ENCODE measurements at regions not wholly inside any gene's neighbourhood (a gene's known extent, or its start where the extent isn't known, plus 50 kb on each side); places are given as distances from the start of the nearest gene placed in this dataset.
"Not testable (repeated sequence)": the region's sequence is repeated elsewhere in the genome, so short reads cannot be mapped to it uniquely, and the experiment has no call there.

DNA sequence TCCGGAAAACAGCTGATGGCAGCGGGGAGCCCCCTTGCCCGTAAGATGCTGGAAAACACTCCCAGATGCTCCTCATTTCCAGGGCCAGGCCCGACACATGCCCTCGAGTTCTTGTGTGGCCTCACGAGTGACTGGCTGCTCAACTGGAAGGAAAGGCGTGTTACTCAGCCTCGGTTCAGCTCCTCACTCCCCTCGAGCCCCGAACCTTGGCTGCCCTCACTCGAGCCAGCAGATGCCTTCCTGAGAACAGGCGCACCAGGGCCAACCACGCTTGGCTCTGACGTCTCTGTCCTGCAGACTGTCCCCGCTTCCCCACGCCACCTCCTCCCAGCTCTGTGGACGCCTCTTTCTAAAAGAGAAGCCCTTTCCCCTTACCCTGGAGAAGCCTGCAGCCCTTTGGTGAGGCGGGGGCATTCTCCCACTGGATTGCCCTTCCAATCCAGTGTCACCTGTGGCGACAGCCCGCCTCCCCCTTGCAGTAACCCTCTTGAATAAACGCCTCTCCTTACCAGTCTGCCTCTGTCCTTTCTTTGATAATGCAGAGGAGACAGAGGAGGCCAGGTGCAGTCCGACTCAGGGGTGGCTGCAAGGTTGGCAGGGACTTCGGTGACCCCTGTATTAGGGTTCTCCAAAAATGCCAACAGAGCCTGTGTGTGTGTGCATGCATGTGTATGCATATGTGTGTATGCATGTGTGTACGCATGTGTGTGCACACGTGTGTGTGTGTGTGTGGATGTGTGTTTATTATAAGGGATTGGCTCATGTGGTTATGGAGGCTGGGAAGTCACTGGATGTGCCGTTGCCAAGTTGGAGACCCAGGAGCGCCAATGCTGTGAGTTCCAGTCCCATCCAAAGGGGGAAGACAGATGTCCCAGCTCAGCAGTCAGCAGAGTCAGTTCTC lies 166.3 kb downstream of the KIF26A start:
- DNase-seq = no peak
- H3K36me3 ChIP-seq = no peaks in the 10 kb centered on the region
- H3K27me3 ChIP-seq = no peaks in the 10 kb centered on the region
- H3K4me3 ChIP-seq = no peak overlapping the region
- H3K9me3 ChIP-seq = no peaks in the 10 kb centered on the region

DNA sequence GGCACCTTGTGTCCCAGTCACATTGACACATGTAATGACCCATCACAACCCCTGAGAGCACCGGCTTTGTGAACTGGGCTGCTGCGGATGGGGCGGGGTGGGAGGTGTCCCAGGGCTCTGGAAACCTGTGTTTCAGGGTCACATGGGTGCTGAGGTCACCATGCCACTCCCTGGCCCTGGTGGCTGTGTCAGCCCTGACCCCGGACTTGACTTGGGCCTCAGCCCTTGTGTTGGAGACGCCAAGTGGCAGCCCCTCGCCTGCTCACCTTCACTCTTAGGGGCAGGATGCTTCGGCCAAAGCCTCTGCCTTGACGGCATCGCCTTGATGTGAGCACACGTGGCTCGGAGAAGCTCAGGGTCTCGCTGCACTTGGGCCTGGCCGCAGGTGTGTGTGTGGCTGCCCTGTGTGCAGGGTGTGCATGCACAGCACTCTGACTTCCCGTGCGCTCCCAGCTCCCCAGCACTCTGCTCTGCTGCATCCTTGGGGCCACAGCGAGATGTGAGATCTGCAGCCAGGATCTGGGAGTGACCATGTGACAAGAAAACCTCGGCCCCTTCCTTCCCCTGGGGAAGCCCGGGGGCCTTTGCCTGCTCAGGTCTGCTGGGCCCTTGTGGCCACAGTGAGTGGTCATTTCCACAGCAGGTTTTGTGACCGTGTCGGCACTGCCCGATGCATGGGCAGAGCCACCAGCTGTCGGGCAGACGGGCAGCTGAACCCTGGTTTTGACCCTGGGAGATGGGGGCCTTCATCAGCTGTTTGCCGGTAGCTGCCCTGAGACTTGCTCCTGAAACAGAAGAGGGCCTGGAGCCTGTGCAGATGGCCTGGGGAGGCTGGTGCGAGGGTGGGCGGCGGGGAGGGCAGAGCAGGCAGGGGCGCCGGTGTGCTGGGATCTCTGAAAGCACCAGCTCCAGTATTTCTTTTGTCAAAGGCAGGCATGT lies 167.4 kb downstream of the KIF26A start:
- Histone ChIP-seq H3K36me3 (no peaks in the 10 kb centered on the region), H3K27me3 (no peaks in the 10 kb centered on the region), H3K9me3 (no peaks in the 10 kb centered on the region), H3K4me3 (no peak overlapping the region)
- no peak for DNase-seq

DNA sequence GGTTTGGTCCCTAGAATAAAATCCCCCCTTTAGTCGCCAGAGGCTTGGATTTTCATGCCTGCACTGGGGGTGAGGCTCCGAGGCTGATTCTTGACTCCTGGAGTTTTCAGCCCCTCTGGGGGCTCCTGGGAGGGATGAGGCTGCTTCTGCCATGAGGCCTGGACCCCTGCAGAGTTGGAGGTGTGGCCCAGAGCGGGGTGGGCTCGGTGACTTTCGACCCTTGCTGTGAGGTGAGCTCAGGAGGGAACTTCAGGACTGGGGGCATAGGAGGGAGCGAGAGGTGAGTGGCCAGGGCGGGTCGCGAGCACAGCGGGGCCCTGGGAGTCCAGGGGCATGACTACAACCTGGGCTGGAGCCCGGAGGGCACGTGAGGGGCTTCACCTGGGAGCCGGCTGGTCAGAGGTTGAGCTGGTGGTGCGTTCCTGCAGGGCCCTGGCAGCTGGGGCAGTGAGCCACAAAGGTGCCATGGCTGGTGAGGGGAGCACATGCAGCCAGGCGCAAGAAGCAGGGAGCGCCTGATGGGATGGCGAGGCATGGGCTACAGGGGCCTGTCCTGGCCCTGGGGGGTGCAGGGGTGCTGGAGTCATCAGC lies 168.2 kb downstream of the KIF26A start:
- Histone ChIP-seq H3K27me3 (no peaks in the 10 kb centered on the region), H3K36me3 (no peaks in the 10 kb centered on the region), H3K9me3 (no peaks in the 10 kb centered on the region), H3K4me3 (no peak overlapping the region)
- no peak for DNase-seq

DNA sequence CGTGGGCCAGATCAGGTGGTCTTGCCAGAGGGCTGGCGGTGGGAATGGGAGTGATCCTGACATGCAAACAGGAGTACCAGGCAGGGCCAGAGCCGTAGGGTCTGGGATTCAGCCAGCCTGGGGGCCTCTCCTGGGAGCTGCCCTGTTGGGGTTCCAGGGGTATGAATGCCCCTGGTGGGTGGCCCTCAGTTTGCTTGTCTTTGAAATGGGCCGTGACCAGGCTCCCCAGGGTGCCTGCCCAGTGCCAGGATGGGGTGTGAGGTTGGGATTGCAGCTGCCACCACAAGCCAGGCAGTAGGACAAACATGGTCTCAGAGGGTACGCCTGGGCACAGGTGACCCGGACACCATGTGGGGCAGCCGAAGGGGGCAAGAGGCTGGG lies 168.8 kb downstream of the KIF26A start:
- Histone ChIP-seq H3K36me3 (no peaks in the 10 kb centered on the region), H3K27me3 (no peaks in the 10 kb centered on the region), H3K4me3 (no peak overlapping the region), H3K9me3 (no peaks in the 10 kb centered on the region)
- DNase-seq = no peak

DNA sequence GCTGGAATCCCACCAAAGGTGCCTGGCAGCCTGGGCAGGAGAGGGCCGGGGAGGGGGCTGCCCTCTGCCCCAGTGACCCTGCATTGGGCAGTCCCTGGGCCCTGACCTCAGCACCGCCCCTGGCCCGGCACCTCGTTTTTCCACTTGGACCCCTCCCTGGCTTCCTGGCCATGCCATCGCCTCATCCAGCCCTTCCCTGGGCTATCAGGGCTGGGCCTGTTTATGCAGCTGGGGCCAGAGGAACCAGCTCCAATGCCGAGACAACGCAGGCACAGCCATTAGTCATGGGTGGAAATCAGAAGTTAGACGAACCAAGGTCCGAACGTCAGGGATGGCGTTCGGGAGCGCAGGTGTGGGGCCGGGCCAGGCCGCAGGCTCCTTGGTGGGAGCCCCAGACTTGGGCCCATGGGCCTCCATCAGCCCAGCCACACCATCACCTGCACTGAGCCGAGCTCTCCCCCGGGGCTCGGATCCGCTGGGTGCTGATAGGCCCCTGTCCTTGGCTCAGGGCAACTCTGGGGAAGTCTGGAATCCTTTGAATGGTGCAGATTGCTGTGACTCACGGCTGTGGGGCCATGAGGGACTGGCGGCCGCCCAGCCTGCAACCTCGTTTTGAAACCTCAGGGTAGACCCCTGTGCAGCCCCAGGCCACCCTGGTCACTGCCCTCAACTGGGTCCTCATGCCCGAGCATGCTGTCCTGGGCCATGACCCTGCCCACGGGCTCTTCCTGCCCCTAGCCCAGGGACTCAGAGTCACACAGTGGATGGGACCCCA lies 169.4 kb downstream of the KIF26A start:
- Histone ChIP-seq H3K9me3 (no peaks in the 10 kb centered on the region), H3K36me3 (no peaks in the 10 kb centered on the region), H3K4me3 (no peak overlapping the region), H3K27me3 (no peaks in the 10 kb centered on the region)
- DNase-seq = no peak

DNA sequence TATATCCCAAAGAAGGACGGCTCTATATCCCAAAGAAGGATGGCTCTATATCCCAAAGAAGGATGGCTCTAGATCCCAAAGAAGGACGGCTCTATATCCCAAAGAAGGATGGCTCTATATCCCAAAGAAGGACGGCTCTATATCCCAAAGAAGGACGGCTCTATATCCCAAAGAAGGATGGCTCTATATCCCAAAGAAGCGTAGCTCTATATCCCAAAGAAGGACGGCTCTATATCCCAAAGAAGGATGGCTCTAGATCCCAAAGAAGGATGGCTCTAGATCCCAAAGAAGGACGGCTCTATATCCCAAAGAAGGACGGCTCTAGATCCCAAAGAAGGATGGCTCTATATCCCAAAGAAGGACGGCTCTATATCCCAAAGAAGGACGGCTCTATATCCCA lies 170.1 kb downstream of the KIF26A start:
- not testable (repeated sequence) for H3K4me3 ChIP-seq, H3K36me3 ChIP-seq, H3K9me3 ChIP-seq, DNase-seq, H3K27me3 ChIP-seq

DNA sequence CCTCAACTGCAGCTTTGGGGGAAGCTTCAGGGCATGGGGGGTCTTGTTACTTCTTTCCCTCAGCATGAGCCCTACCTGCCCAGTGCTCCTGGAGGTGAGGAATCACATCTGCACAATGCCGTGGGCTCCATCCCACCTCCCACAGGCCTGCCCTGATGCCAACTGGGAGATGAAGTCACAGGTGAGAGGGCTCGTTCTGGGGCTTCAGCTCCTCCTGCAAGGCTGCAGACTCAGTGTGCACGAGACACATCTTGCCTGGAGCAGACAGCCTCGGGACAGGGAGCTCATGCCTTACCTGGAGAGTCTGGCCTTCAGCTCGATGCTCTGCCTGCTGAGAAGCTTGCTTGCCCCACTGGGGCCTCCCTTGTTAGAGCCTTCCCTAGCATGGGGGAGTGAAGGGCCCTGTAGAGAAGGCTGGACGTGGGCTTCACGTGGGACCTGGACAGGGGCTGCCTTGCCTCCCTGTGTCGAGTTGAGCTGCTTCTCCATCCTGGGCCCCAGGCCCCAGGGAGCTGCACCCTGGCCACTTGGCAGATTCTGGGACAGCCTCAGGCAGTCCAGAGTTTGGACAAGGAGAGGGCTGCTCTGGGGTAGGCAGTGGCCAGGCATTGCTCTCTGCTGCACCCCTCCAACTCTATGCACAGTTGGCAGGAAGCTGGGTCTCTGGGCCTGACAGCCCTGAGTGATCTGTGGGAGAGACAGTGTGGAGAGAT lies 171.4 kb downstream of the KIF26A start:
- Histone ChIP-seq H3K36me3 (no peaks in the 10 kb centered on the region), H3K4me3 (no peak overlapping the region), H3K9me3 (no peaks in the 10 kb centered on the region), H3K27me3 (no peaks in the 10 kb centered on the region)
- DNase-seq = no peak

DNA sequence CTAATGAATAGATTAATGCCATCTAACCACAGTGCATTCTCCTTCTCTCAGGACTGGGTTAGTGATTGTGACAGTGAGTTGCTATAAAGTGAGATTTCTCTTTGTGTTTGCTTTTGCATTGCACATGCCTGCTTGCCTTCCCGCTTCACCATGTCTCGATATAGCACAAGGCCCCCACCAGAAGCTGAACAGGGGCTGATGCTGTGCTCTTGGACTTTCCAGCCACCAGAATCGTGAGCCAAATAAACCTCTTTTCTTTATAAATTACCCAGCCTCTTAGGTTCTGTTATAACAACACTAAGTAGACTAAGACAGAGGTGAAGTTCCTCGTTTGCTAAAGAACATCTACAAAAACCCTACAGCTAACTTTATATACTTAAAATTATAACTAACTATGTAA lies 173.0 kb downstream of the KIF26A start:
- no peak for DNase-seq
- no peaks in the 10 kb centered on the region for H3K27me3 ChIP-seq
- H3K4me3 ChIP-seq = no peak overlapping the region
- H3K36me3 ChIP-seq = no peaks in the 10 kb centered on the region
- H3K9me3 ChIP-seq = no peaks in the 10 kb centered on the region

DNA sequence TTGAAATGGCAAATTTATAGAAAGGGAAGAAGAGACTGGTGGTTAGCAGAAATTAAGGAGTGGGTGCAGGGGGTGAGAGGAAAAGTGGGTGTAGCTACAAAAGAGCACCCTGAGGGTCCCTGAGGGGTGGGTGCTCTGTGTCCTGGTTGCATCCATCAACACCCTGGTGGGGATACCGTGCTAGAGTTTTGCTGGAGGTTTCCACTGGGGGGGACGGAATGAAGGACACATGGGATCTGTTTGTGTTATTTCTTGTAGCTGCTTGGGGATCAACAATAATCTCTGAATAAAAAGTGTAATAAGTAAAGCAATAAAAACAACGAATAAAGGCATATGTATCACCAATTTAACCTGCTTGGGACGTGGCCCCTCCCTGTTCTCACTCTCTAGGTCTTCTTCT lies 175.3 kb downstream of the KIF26A start:
- no peaks in the 10 kb centered on the region for H3K27me3 ChIP-seq
- DNase-seq = no peak
- H3K4me3 ChIP-seq = no peak overlapping the region
- no peaks in the 10 kb centered on the region for H3K36me3 ChIP-seq
- H3K9me3 ChIP-seq = no peaks in the 10 kb centered on the region

DNA sequence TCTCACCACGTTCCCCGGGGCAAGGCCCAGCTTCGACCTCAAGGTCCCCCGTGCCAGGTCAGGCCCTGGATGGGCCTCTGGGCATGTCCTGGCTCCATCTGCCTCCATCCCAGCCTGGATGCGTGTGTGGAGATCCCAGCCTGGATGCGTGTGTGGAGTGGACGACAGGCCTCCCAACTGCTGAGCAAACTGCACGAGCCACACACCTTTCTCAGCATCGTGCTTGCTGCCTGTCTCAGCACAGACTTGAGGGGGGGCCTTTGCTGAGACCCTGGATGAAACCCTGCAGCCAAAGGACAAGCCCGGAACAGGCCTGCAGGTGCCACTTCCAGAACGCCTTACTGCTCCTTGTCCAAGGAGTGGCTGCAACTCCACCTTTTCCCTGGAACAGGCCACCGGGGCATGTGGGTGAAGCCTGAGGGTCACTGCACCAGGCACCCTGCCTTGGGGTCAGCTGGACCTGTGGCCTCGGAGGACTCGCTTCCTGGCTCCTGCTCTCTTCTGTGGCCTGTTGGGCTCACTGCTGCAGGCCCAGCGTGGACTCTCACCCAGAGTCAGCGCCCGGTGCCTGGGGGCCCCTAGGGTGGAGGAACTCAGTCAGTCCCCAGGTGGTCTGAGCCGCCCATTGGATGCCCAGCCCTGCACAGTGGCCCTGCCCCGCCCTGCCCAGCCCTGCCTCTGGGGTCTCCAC lies 176.0 kb downstream of the KIF26A start:
- no peak for DNase-seq
- Histone ChIP-seq H3K27me3 (no peaks in the 10 kb centered on the region), H3K36me3 (no peaks in the 10 kb centered on the region), H3K9me3 (no peaks in the 10 kb centered on the region), H3K4me3 (no peak overlapping the region)

DNA sequence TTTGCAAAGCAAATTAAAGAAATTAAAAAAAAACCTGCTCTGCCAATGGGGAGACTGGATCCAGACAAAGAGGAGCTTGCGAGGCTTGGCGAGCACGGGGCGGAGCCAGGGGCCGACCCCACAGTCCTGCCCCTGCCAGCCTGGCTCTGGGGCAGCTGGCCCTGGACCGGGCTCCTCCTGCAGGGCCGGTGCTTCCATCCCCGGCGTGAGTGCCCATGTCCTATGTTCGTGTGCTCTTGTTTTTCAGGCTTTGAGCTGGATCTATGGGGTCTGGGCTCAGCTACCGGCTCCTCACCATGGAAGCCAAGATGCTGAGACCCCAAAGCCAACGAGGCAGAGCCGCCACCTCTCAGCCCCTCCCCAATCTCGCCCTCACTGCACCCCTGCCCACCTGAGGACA lies 176.8 kb downstream of the KIF26A start:
- Histone ChIP-seq H3K9me3 (no peaks in the 10 kb centered on the region), H3K36me3 (no peaks in the 10 kb centered on the region), H3K27me3 (no peaks in the 10 kb centered on the region), H3K4me3 (no peak overlapping the region)
- DNase-seq = no peak

DNA sequence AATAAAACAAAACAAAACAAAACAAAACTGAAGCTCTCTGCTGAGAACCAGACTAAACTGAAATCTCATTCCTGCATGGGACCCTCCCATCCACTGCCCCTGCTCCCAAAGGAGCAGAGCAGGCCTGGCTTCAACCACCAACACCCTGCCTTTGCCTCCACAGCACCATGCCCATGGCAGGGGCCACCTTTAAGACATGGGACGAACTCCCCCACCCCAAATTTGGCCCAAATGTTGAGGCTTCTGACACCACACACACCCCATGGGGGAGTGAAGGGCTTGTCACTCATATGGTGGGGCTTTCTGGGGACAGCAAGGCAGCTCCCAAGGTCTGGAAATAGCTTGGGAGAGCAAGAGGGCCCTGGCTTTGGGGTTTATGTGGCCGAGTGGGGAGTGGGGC lies 177.2 kb downstream of the KIF26A start:
- Histone ChIP-seq H3K9me3 (no peaks in the 10 kb centered on the region), H3K27me3 (no peaks in the 10 kb centered on the region), H3K36me3 (no peaks in the 10 kb centered on the region), H3K4me3 (no peak overlapping the region)
- DNase-seq = no peak

DNA sequence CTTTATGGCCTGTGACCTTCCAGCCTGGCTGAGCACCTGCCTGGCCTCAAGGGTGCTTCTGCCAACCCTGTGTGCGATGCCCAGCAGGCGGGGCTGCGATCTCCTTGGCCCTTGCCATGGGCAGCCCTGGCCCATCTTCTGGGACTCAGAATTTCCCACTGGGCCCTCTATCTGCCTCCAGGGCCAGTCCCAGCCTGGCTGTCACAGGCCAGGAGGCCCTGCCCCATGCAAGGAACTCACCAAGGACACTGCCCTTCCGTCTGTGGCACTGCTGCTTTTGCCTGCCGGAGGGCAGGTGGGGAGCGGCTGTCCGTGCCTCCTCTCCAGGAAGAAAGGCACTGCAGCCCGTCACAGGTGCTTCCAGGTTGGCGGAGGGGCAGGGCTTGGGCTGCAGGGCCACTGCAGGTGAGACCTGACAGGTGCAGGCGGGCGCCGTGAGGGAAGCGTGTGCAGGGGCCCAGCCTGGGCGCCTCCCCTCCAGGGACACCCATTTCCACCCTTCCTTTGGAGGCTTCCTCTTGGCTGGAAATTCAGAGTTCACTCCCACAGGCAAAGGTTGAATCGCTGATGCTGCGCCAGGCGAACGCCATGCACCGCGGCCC lies 177.8 kb downstream of the KIF26A start:
- no peak for DNase-seq
- Histone ChIP-seq H3K27me3 (no peaks in the 10 kb centered on the region), H3K36me3 (no peaks in the 10 kb centered on the region), H3K4me3 (no peak overlapping the region), H3K9me3 (no peaks in the 10 kb centered on the region)

DNA sequence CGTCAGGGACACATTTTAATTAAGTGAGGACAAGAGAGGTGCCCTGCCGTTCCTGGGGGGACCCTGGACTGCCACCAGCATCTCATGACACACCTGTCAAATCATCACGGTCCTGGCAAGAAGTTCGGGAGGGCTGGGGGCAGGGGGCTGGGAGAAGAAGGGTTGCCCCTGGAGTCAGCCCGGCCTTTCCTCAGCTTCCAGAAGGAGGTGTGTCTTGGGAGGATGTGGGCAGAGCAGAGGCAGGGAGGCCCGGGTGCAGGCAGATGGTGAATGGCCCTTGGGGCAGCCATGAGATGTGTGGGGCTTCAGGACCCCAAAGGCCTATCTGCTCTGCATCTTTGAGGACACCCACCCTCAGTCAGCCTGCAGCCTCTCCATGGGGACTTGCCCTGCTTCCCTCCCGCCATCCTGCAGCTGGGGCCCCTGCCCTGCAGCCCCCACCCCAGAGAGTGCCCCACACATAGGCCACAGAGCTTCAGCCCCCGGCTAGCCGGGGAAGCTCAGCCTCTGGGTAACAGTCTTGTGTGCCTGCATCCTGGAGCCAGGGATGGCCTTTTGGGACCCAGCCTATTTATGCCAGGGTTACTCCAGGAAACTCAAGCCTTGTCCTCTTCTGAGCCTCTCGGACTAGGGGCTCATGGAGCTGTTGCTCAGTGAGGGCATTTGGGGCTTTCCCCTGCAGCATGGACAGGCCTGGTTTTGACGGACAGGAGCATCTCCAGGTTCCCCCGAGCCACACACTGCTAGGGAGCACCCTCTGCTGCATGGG lies 178.5 kb downstream of the KIF26A start:
- no peaks in the 10 kb centered on the region for H3K9me3 ChIP-seq
- no peaks in the 10 kb centered on the region for H3K36me3 ChIP-seq
- H3K27me3 ChIP-seq = no peaks in the 10 kb centered on the region
- no peak for DNase-seq
- no peak overlapping the region for H3K4me3 ChIP-seq

DNA sequence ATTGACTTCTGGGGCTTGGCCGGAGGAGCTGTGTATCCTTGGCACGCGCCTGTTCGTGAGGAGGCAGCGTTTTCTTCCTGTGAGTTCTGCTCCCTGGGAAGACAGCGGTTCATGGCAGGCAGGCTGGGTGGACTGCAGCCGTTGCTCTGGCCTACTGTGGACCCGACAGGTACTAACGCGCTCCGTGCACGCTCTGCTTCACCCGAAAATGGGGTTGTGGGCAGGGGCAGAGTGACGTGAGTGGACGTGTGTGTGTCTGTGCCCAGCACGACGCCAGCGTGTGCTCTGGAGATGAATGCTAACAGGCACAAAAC lies 179.1 kb downstream of the KIF26A start:
- no peak overlapping the region for H3K4me3 ChIP-seq
- H3K27me3 ChIP-seq = no peaks in the 10 kb centered on the region
- no peaks in the 10 kb centered on the region for H3K9me3 ChIP-seq
- no peaks in the 10 kb centered on the region for H3K36me3 ChIP-seq
- no peak for DNase-seq
